ENCODE measurements at regions not wholly inside any gene's neighbourhood (a gene's known extent, or its start where the extent isn't known, plus 50 kb on each side); places are given as distances from the start of the nearest gene placed in this dataset.
A peak's percentile ranks its signal among the peaks of the same experiment; 100 is the strongest.

DNA sequence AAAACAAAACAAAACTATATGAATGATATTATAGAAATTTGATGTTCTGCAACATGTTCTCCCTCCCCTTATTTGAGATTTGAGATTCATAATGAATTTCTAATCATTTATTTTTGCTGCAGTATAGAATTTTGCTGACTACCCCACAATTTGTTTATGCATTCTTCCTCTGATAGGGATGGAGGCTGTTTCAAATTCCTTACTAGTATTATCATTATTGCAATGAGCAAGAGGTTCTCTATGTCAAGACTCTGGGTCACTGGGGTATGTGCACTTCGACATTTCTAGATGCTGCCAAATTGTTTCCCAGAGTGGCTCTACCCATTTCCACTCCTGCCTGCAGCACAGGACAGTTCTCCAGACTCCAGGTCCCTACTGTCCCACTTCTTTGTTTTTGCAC is 54.9 kb upstream of the DAB2IP start:
- H3K27ac ChIP-seq, result no peak overlapping the region
- DNase-seq (no peak), ATAC-seq (no peak)
- H3K4me3 ChIP-seq, result no peak overlapping the region
- no peaks in the 10 kb centered on the region for H3K9me3 ChIP-seq
- H3K4me1 ChIP-seq, result peaks cover 21% of the 10 kb centered on the region
- TF ChIP-seq, protein P1, sequence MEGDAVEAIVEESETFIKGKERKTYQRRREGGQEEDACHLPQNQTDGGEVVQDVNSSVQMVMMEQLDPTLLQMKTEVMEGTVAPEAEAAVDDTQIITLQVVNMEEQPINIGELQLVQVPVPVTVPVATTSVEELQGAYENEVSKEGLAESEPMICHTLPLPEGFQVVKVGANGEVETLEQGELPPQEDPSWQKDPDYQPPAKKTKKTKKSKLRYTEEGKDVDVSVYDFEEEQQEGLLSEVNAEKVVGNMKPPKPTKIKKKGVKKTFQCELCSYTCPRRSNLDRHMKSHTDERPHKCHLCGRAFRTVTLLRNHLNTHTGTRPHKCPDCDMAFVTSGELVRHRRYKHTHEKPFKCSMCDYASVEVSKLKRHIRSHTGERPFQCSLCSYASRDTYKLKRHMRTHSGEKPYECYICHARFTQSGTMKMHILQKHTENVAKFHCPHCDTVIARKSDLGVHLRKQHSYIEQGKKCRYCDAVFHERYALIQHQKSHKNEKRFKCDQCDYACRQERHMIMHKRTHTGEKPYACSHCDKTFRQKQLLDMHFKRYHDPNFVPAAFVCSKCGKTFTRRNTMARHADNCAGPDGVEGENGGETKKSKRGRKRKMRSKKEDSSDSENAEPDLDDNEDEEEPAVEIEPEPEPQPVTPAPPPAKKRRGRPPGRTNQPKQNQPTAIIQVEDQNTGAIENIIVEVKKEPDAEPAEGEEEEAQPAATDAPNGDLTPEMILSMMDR (IDR thresholded peaks at IDR 0.05), result no peak
- intact Hi-C loops (cut with DNase I), result no loop called here
- no peaks in the 10 kb centered on the region for H3K36me3 ChIP-seq
- peaks cover 18% of the 10 kb centered on the region for H3K27me3 ChIP-seq (ENCODE audit: low read depth)

DNA sequence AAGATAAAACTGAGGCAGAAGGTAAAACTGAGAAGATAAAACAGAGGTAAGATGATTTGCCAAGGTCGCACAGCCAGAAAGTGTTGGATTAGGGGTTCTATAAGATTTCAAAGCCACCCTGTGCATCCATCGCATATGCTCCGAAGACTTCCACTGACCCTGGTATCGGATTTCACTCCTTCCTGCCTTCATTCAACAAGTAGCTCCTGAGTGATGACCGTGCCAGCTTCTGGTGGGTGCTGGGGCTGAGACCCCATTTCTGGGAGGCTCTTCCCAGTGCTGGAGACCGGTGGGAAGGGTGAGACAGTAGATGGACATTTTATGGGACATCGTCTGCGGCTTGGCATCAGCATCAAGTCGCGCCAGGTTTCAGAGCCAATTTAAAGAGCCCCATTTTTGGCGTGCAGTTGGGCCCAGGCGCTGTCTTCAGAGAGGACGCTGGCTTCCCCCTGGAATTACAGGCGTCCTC is 53.7 kb upstream of the DAB2IP start:
- peak overlapping the region; percentile 64 for H3K4me3 ChIP-seq
- no peaks in the 10 kb centered on the region for H3K9me3 ChIP-seq
- peaks cover 18% of the 10 kb centered on the region for H3K27me3 ChIP-seq (ENCODE audit: low read depth)
- H3K36me3 ChIP-seq, result no peaks in the 10 kb centered on the region
- peak overlapping the region; percentile 88 for H3K27ac ChIP-seq
- TF ChIP-seq, protein P1 (IDR thresholded peaks at IDR 0.05), result no peak
- H3K4me1 ChIP-seq, result peaks cover 23% of the 10 kb centered on the region
- ATAC-seq (no peak), DNase-seq (no peak)
- intact Hi-C loops (cut with DNase I), result no loop called here

DNA sequence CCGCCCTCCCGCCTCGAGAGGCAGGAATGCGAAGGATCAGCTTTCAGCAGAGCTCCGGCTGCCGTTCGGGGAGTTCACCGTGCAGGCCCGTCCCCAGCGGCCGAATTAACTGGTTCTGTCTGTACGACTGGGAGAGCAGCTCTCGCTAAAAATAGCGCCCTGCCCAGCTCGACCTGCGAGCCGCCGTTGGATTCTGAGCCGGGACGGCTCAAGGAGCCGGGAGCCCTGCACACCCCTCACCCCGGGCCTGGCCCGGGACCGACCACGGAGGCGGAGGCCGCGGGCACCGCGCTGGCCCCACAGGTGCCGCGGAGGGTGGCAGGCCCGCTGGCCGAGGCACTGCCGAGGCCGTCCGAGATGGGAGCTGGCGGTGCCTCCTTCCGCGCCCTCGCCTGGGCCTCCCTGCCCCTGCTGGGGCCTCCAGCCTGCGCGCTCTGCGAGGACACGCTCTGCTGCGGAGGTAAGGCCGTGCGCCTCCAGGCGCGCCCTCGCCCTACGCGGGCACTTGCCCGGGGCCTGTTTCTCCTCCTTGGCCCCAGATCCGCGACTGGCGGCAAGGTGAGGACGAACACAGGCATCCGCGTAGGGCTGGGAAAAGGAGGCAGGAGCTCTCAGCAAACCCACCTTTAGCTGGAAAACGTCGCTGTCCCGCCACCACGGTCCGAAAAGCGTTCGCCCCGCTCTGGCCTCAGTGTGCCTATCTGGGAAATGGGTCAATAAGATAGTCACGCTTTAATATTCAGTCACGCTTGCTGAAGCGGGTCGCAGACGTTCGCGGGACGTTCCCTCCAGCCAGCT is 53.1 kb upstream of the DAB2IP start:
- Histone ChIP-seq H3K27ac (peak overlapping the region; percentile 88), H3K9me3 (no peaks in the 10 kb centered on the region), H3K27me3 (ENCODE audit: low read depth) (peaks cover 18% of the 10 kb centered on the region), H3K4me1 (peaks cover 23% of the 10 kb centered on the region), H3K36me3 (no peaks in the 10 kb centered on the region), H3K4me3 (peak overlapping the region; percentile 64)
- ATAC-seq, result peak; percentile 78 to 84
- TF ChIP-seq, protein P1 (IDR thresholded peaks at IDR 0.05), result peak; percentile 40
- intact Hi-C loops (cut with DNase I), result no loop called here
- DNase-seq, result peak; percentile 89

DNA sequence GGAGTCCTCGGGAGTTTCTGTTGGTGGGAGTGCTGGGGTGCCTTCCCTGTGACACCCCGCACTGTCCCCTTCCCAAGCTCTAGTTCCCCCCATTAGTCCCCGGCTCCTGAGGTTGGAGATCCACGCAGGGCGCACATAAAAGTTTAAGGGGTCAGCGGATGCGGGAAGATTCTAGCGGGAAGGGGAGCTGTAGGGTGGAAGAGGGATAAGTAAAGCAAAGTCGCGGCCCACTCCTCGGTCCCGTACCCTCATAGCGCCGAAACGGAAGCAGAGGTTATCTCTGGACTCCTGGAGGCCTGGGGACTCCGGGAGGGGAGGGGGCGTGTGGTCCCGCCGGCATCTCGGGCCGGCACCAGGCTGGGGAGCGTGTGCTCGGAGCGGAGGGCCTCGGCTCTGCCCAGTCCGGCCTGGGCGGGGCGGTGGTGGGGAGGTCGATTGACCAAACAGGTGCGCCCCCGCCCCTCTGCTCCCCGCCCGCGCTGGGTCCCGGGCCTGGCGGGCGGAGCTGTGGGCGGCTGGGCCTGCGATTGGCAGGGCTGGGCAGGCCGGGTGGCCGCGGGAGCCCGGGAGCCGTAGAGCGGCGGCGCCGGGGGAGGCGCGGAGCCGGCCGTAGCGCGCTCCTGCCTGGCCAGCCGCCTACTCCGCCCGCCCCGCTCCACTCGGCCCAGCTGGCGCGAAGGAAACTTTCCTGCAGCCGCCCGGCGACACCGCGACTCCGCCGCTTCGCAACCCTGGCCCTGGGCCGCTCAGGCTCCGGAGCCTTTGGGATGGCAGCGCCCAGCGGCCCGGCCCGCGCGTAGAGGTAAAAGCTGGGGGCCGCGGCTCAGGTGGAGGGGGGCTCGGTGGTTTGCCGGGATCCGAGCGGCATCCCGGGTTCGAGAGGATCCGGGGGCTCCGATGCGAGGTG is 52.2 kb upstream of the DAB2IP start:
- Histone ChIP-seq H3K27ac (peak overlapping the region; percentile 88), H3K9me3 (no peaks in the 10 kb centered on the region), H3K36me3 (no peaks in the 10 kb centered on the region), H3K4me3 (peak overlapping the region; percentile 64), H3K27me3 (ENCODE audit: low read depth) (peaks cover 18% of the 10 kb centered on the region), H3K4me1 (peaks cover 27% of the 10 kb centered on the region)
- TF ChIP-seq, protein P1 (IDR thresholded peaks at IDR 0.05), result no peak
- intact Hi-C loops (cut with DNase I), result no loop called here
- peak; percentile 93 for DNase-seq
- peak; percentile 93 to 95 for ATAC-seq

DNA sequence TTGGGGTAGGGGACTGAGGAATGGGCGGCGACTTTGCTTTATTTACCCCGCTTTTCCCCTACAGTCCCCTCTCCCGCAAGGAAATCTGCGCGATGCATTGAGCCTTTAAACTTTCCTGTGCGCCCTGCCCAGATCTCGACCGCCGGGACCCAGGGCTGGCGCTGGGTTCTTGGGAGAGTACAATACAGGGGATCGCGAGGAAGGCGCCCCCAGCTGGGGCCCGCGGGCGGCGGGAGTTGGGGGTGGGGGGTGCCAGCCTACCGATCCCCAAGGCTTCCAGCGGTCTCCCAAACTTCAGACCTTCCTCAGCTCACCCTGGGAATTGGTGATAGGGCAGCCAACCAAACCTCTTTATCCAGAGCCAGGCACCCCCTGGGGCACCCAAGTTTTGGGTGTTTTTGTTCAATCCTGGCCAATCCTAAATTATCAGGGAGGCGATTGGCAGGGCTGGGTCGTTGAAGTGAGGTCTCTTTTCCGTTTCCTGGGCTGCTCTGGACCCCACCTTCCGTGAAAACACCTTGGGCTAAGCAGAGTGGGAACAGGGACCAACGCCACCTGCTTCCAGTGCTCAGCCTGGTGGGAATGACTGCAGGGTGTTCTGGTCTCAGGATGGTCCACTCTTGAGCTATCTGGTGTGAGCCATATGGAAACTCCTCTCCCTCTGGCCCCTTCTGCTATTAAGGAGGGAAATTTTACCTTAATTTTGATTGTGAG is 51.4 kb upstream of the DAB2IP start:
- intact Hi-C loops (cut with DNase I), result no loop called here
- no peak for DNase-seq

More for the DNA sequence above, 51.4 kb upstream of the DAB2IP start:
- TF ChIP-seq, protein P1 (IDR thresholded peaks at IDR 0.05), result no peak
- H3K36me3 ChIP-seq, result no peaks in the 10 kb centered on the region
- peaks cover 18% of the 10 kb centered on the region for H3K27me3 ChIP-seq (ENCODE audit: low read depth)
- peak overlapping the region; percentile 88 for H3K27ac ChIP-seq
- peak overlapping the region; percentile 64 for H3K4me3 ChIP-seq
- H3K4me1 ChIP-seq, result peaks cover 33% of the 10 kb centered on the region
- no peak for ATAC-seq
- no peaks in the 10 kb centered on the region for H3K9me3 ChIP-seq

Data from lower lobe of right lung (tissue), 2 donors.